GM12878 (cell line): ENCODE measurements at regions not wholly inside any gene's neighbourhood (a gene's known extent, or its start where the extent isn't known, plus 50 kb on each side); places are given as distances from the start of the nearest gene placed in this dataset.

Experiments
- ATAC-seq: fragments of 200-7000 bp; cut with Tn5 transposase; 3 replicates; pipeline ENCODE4 v1.9.1; 2020; ENCODE audit warnings: mild to moderate bottlenecking, moderate library complexity
- BruUV-seq: library from RNA; stranded (reverse); fragments of 400-500 nt; replicated peaks from 2 replicates; lab custom pipeline; 2021; lab: Mats Ljungman, UMichigan
- CTCF ChIA-PET: fragments of 300-600 bp; sonication (Branson Sonifier 250); formaldehyde crosslinking; extraction: SDS; loops from one replicate; lab custom pipeline; 2021; ENCODE audit warnings: inconsistent platforms; lab: Yijun Ruan, JAX
- POLR2A ChIA-PET: fragments of 350-600 bp; formaldehyde crosslinking; extraction: SDS; loops from one replicate; lab custom pipeline; 2021; ENCODE audit warnings: inconsistent platforms; lab: Charles Lee
- RAD21 ChIA-PET: fragments of 300-600 bp; sonication (Branson Sonifier 250); formaldehyde crosslinking; loops from one replicate; lab custom pipeline; 2023; ENCODE audit warnings: antibody characterized with exemption; ENCODE audit not compliant: unreplicated experiment; lab: Charles Lee
- SMC1A ChIA-PET: fragments of 300-600 bp; sonication (Branson Sonifier 250); formaldehyde crosslinking; loops from one replicate; lab custom pipeline; 2023; ENCODE audit not compliant: unreplicated experiment, uncharacterized antibody; lab: Charles Lee
- DNase-seq: peaks from one replicate; pipeline ENCODE4 v3.0.0-alpha.2; 2011; ENCODE audit warnings: low read depth, low spot score
- FAIRE-seq: peaks from 3 replicates; lab custom pipeline; 2011; peaks lifted over from hg19 to GRCh38; lab: Jason Lieb, UNC
- H2AFZ ChIP-seq: 2 replicates; pipeline ENCODE4 v1.6.0; 2011; ENCODE audit warnings: low read depth, low read length, control low read depth; ENCODE audit not compliant: control insufficient read depth
- H3K27ac ChIP-seq: 2 replicates; pipeline ENCODE4 v1.5.1; 2011; ENCODE audit warnings: control low read depth; ENCODE audit not compliant: control insufficient read depth, insufficient read depth
- H3K27me3 ChIP-seq, 2 experiments: replicated peaks in 1 of 2; 2 replicates each; pipeline versions ENCODE4 v1.6.0 to v1.6.1; 2011; ENCODE audit warnings: low read length in 1 of 2; ENCODE audit not compliant: control insufficient read depth in 2 of 2, insufficient read depth in 2 of 2
- H3K36me3 ChIP-seq, 2 experiments: 2 replicates each; pipeline ENCODE4 v1.5.1; 2011; ENCODE audit warnings: low read length in 1 of 2; ENCODE audit not compliant: control insufficient read depth in 2 of 2, insufficient read depth in 2 of 2
- H3K4me1 ChIP-seq: 2 replicates; pipeline ENCODE4 v1.6.1; 2011; ENCODE audit warnings: mild to moderate bottlenecking, low read length, moderate library complexity, mixed read lengths; ENCODE audit not compliant: control insufficient read depth, insufficient read depth
- H3K4me2 ChIP-seq: 2 replicates; pipeline ENCODE4 v1.6.0; 2011; ENCODE audit warnings: control low read depth; ENCODE audit not compliant: control insufficient read depth, insufficient read depth
- H3K4me3 ChIP-seq: fragments of 200-600 bp; sonication (generic); 2 replicates; pipeline ENCODE4 v1.5.1; 2016
- H3K79me2 ChIP-seq: 2 replicates; pipeline ENCODE4 v1.6.0; 2011; ENCODE audit warnings: low read length; ENCODE audit not compliant: control insufficient read depth, insufficient read depth
- H3K9ac ChIP-seq: 2 replicates; pipeline ENCODE4 v1.8.0; 2011; ENCODE audit warnings: low read length, control low read depth, mixed read lengths; ENCODE audit not compliant: control insufficient read depth, insufficient read depth
- H3K9me3 ChIP-seq: replicated peaks from 3 replicates; pipeline ENCODE4 v1.5.1; 2011; ENCODE audit warnings: mild to moderate bottlenecking, low read length; ENCODE audit not compliant: control insufficient read depth, insufficient read depth
- H4K20me1 ChIP-seq: 2 replicates; pipeline ENCODE4 v1.6.0; 2011; ENCODE audit not compliant: control insufficient read depth, insufficient read depth
- KLF5 ChIP-seq: fragments of 450-650 bp; IDR thresholded peaks from 2 replicates; pipeline ENCODE4 v1.6.1; 2014; ENCODE audit warnings: mild to moderate bottlenecking; ENCODE audit not compliant: partially characterized antibody
- PRDM15 ChIP-seq: fragments of 450-650 bp; formaldehyde crosslinking; IDR thresholded peaks from 2 replicates; pipeline ENCODE4 v1.4.0; 2020; ENCODE audit warnings: mild to moderate bottlenecking, moderate library complexity
- SMC3 ChIP-seq: IDR thresholded peaks from 2 replicates; pipeline ENCODE4 v1.6.1; 2011; ENCODE audit warnings: low read length, improper control_type of control experiment, borderline replicate concordance
- WGBS: methylation state at CpG from one replicate; pipeline ENCODE4 v1.1.6; 2016; ENCODE audit warnings: low lambda C conversion rate; ENCODE audit not compliant: insufficient replicate concordance, insufficient coverage; ENCODE audit errors: missing lambda C conversion rate; 5-methylcytosine and 5-hydroxymethylcytosine counted together
- in situ Hi-C: fragments of 300-500 bp; cut with MboI; formaldehyde crosslinking; loops from 9 replicates; pipeline ENCODE4 v1.14.3; 2018; ENCODE audit warnings: mixed read lengths
- intact Hi-C: fragments of 100-400 bp; cut with micrococcal nuclease; formaldehyde crosslinking; loops from one replicate; pipeline ENCODE4 v1.14.2; 2022; ENCODE audit not compliant: unreplicated experiment
- TF ChIP-seq, protein P1 (sequence below): fragments of 450-650 bp; IDR thresholded peaks from 2 replicates; pipeline ENCODE4 v1.6.1; 2016; ENCODE audit warnings: mild to moderate bottlenecking

GRCh38 chr6:44723439-44724197 lies 336.1 kb downstream of the CDC5L start:
- BruUV-seq, result no TSS peak
- Histone ChIP-seq H3K4me1 (peaks cover 15% of the 10 kb centered on the region), H3K4me3 (no peak overlapping the region), H3K9ac (no peak overlapping the region), H3K36me3 (no peaks in the 10 kb centered on the region), H4K20me1 (no peaks in the 10 kb centered on the region), H3K9me3 (no peaks in the 10 kb centered on the region), H3K79me2 (no peaks in the 10 kb centered on the region), H3K27me3 (no peaks in the 10 kb centered on the region; a peak in 1 of 4 replicates), H3K4me2 (0 out of 2 replicates have a peak overlapping the region, but pooled peaks have one; percentile 17), H2AFZ (no peak overlapping the region), H3K27ac (no peak overlapping the region)
- 61% methylated on average over 5 of the region's 5 CpGs for WGBS
- ChIA-PET CTCF (interaction anchor here (0.6 to 1.8 kb wide), 3 partner anchors 10 to 229 kb away, joined by 3 to 4 read pairs (median 3); no protein-coding TSS in a partner anchor), SMC1A (interaction anchor here (0.6 to 1.7 kb wide), 4 partner anchors 18 to 68 kb away, joined by 3 to 4 read pairs (median 4); no protein-coding TSS in a partner anchor), POLR2A (interaction anchor here (1.0 kb wide), 1 partner anchor 144 kb away, joined by 3 read pairs; no protein-coding TSS in a partner anchor), RAD21 (interaction anchor here (0.6 to 2.1 kb wide), 3 partner anchors 10 to 905 kb away, joined by 3 to 6 read pairs (median 3); no protein-coding TSS in a partner anchor)
- peak; percentile 30 for ATAC-seq
- DNase-seq, result no peak
- intact Hi-C loops (no loop called here), in situ Hi-C loops (no loop called here)
- TF ChIP-seq, protein P1, sequence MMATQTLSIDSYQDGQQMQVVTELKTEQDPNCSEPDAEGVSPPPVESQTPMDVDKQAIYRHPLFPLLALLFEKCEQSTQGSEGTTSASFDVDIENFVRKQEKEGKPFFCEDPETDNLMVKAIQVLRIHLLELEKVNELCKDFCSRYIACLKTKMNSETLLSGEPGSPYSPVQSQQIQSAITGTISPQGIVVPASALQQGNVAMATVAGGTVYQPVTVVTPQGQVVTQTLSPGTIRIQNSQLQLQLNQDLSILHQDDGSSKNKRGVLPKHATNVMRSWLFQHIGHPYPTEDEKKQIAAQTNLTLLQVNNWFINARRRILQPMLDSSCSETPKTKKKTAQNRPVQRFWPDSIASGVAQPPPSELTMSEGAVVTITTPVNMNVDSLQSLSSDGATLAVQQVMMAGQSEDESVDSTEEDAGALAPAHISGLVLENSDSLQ, result no peak
- TF ChIP-seq PRDM15 (no peak), KLF5 (no peak), SMC3 (no peak)
- no peak for FAIRE-seq
